Common myeloid progenitor, CD34-positive (primary cell): ENCODE measurements at regions not wholly inside any gene's neighbourhood (a gene's known extent, or its start where the extent isn't known, plus 50 kb on each side); places are given as distances from the start of the nearest gene placed in this dataset.

Experiments used
- CTCF ChIA-PET: fragments of 350-600 bp; sonication (Branson Sonifier 250); formaldehyde crosslinking; loops from one replicate; lab custom pipeline; 2021; ENCODE audit warnings: antibody characterized with exemption; lab: Charles Lee
- POLR2A ChIA-PET: fragments of 350-600 bp; sonication (Branson Sonifier 250); formaldehyde crosslinking; loops from one replicate; lab custom pipeline; 2021; ENCODE audit warnings: antibody characterized with exemption; lab: Charles Lee
- DNase-seq, 3 donors: peaks; one replicate each; pipeline versions ENCODE4 v3.0.0 to v3.0.0-alpha.2; 2013
- H3K27ac ChIP-seq, 2 experiments: 1 replicate in 1 of 2; 2 replicates in 1 of 2; pipeline ENCODE4 v1.7.0; 2013; ENCODE audit warnings: inconsistent platforms in 2 of 2, low read length in 2 of 2, mild to moderate bottlenecking in 2 of 2, low read depth in 1 of 2, moderate library complexity in 1 of 2; ENCODE audit not compliant: severe bottlenecking in 2 of 2, insufficient read depth in 1 of 2, poor library complexity in 1 of 2
- H3K27me3 ChIP-seq, 5 experiments: replicated peaks in 2 of 5; 1 replicate in 3 of 5; 2 replicates in 2 of 5; pipeline versions ENCODE4 v1.6.1 to v1.7.0; 2013; ENCODE audit warnings: low read length in 4 of 5, mild to moderate bottlenecking in 2 of 5, moderate library complexity in 2 of 5, inconsistent platforms in 1 of 5; ENCODE audit not compliant: insufficient read depth in 5 of 5, control insufficient read depth in 4 of 5
- H3K36me3 ChIP-seq, 4 experiments: 1 replicate in 2 of 4; 2 replicates in 2 of 4; pipeline versions ENCODE4 v1.6.1 to v1.7.0; 2013; ENCODE audit warnings: low read length in 3 of 4, control low read depth in 1 of 4, mild to moderate bottlenecking in 1 of 4; ENCODE audit not compliant: control insufficient read depth in 4 of 4, insufficient read depth in 4 of 4
- H3K4me1 ChIP-seq, 4 experiments: 1 replicate in 3 of 4; 2 replicates in 1 of 4; pipeline versions ENCODE4 v1.6.1 to v1.7.1; 2013; ENCODE audit warnings: low read length in 3 of 4, mild to moderate bottlenecking in 3 of 4, control low read depth in 1 of 4, inconsistent platforms in 1 of 4, moderate library complexity in 1 of 4; ENCODE audit not compliant: control insufficient read depth in 4 of 4, insufficient read depth in 4 of 4; ENCODE audit errors: control extremely low read depth in 1 of 4
- H3K4me3 ChIP-seq, 7 experiments: 1 replicate in 4 of 7; 2 replicates in 3 of 7; pipeline versions ENCODE4 v1.5.1 to v1.7.0; 2013; ENCODE audit warnings: mild to moderate bottlenecking in 7 of 7, low read length in 6 of 7, moderate library complexity in 6 of 7, inconsistent platforms in 2 of 7, low read depth in 2 of 7, control low read depth in 1 of 7; ENCODE audit not compliant: insufficient read depth in 4 of 7, control insufficient read depth in 1 of 7; ENCODE audit errors: extremely low read depth in 1 of 7
- H3K9me3 ChIP-seq, 5 experiments: 1 replicate in 4 of 5; 2 replicates in 1 of 5; pipeline versions ENCODE4 v1.6.1 to v1.7.1; 2013; ENCODE audit warnings: low read length in 4 of 5, mild to moderate bottlenecking in 2 of 5, inconsistent platforms in 1 of 5, low read depth in 1 of 5, moderate library complexity in 1 of 5; ENCODE audit not compliant: control insufficient read depth in 4 of 5, insufficient read depth in 2 of 5; ENCODE audit errors: control extremely low read depth in 1 of 5
- WGBS: methylation state at CpG from one replicate; pipeline ENCODE4 v1.1.5; 2013; ENCODE audit not compliant: insufficient coverage; 5-methylcytosine and 5-hydroxymethylcytosine counted together

DNA sequence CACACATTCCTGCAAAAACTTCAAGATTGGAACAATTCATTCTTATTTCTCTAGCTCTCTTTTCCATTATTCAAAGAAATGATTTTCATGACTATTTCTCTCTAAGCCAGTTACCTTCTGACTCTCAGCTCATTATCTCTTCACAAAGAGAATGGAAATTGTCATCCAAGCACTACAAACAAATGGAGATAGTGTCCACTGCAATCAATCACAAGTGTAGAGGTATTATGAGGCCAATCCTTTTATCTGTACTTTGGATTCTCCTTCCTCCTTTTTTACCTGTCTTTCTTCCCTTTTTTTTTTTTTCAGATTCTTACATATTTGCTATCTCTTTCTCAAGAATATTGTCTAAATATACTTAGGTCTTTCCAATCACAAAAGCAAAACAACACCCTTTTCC lies 497.7 kb upstream of the MEF2C start:
- Histone ChIP-seq H3K4me1 (no peaks in the 10 kb centered on the region), H3K4me3 (no peak overlapping the region), H3K36me3 (no peaks in the 10 kb centered on the region), H3K27me3 (no peaks in the 10 kb centered on the region), H3K9me3 (no peaks in the 10 kb centered on the region), H3K27ac (no peak overlapping the region)
- CTCF ChIA-PET, result no interaction called here
- no peak for DNase-seq
- POLR2A ChIA-PET, result no interaction called here

DNA sequence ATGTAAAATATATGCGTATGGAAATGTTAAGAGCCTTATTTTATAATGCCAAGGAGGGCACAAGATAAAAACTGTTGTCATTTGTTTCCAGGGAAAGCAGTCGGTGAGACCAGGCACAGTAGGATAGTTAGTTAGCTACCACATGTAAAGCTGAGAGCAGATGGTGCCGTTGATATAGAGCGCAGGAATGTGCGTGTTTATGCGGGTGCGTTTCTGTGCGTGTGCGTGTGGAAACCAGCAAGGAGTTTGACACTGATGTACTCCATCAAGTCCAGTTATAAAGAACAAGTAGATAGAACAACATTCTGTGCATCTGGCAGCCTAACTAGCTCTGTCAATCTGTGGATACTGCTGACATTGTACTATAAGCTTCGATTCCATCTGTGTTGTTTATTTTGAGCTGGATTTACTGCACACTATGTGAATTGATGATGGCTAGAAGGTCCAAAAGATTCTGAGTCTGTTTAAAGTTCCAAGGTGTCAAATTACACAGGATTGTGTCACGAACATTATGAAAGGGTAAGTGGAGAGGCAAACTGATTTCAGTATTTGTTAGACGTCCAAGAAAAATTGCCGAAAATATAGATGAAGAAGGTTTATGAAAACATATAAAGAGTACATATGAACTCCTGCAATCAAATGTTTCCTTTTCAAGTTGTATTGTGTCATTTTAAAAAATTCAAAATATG lies 494.9 kb upstream of the MEF2C start:
- POLR2A ChIA-PET, result no interaction called here
- H3K4me3 ChIP-seq, result no peak overlapping the region
- no peaks in the 10 kb centered on the region for H3K27me3 ChIP-seq
- CTCF ChIA-PET, result no interaction called here
- DNase-seq, result no peak
- H3K27ac ChIP-seq, result no peak overlapping the region
- over 99% methylated on average over 10 of the region's 13 CpGs for WGBS
- H3K4me1 ChIP-seq, result peaks cover 0 to 7% (median 2%) of the 10 kb centered on the region in 4 experiments
- H3K9me3 ChIP-seq, result no peaks in the 10 kb centered on the region
- no peaks in the 10 kb centered on the region for H3K36me3 ChIP-seq

DNA sequence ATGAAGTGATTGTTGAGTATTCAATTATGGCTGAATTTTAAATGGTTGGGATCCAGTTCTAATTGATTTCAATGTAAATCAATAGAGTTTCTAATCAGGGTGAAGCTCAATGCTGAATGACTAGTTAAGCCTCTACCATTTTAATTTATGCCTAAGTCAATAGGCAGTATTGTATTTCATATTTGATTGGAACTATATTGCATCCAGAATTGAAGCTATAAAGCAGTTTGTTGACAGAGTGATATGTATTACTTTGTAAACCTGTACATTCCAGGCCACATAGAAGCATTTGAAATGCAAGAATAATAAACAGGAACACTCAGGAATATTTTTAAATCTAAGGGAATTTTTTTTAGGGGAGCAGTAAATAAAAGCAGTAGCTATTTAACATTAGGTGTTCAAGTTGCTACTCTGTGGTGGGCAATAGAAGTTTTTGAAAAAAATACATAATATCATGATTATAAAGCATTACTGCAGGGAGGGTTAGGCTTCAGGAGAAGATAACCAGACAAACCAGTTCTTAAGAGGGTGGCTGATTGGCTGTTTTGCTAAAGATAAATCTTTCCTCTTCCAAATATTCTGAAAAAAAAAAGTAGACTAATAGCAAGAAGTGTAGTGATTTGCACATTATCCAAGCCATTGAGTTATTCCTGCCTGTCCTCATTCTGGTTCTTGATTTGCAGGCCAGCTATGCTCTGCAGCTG lies 492.0 kb upstream of the MEF2C start:
- Histone ChIP-seq H3K4me1 (peaks cover 0 to 7% (median 3%) of the 10 kb centered on the region in 4 experiments), H3K9me3 (no peaks in the 10 kb centered on the region), H3K36me3 (no peaks in the 10 kb centered on the region), H3K27ac (no peak overlapping the region), H3K27me3 (no peaks in the 10 kb centered on the region), H3K4me3 (no peak overlapping the region)
- POLR2A ChIA-PET, result no interaction called here
- CTCF ChIA-PET, result interaction anchor here (1.2 to 1.6 kb wide), 2 partner anchors 15 to 27 kb away, joined by 4 read pairs; no protein-coding TSS in a partner anchor
- no peak for DNase-seq

DNA sequence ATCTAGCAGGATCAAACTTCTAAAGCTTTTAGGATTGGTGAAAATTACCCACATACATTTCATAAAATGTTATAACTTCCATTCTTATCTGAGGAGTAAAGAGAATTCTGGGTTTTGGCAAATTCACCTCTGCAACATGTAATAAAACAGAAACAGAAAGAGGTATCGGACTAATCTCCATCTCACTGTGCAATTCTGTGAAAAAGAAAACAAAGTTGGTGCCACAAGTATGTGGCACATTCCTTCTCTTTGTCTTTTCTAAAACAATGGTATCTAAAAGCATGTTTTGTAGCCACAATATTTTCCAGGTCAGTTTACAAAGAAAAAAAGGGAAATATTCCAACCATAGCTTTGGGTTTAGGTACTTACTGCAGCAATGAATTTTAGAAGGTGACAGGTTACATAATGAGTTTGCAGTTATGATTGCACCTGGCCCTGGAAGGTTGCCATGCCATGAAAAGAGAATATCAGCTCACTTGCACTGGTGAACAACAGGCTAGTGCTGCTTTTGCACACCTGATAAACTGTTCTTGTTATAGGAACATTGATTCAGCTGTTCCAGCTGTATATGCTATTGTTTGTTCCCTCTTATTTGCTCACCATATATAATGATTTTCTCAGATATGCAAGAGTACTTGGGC lies 491.3 kb upstream of the MEF2C start:
- Histone ChIP-seq H3K4me3 (no peak overlapping the region), H3K27me3 (no peaks in the 10 kb centered on the region), H3K36me3 (no peaks in the 10 kb centered on the region), H3K9me3 (no peaks in the 10 kb centered on the region), H3K27ac (no peak overlapping the region), H3K4me1 (peaks cover 0 to 7% (median 3%) of the 10 kb centered on the region in 4 experiments)
- ChIA-PET CTCF (interaction anchor here (1.2 to 1.6 kb wide), 2 partner anchors 15 to 28 kb away, joined by 4 read pairs; no protein-coding TSS in a partner anchor), POLR2A (no interaction called here)
- peak in 2 of 3 donors; percentile 19 to 30 for DNase-seq
- 100% methylated on average over 1 of the region's 1 CpG for WGBS

DNA sequence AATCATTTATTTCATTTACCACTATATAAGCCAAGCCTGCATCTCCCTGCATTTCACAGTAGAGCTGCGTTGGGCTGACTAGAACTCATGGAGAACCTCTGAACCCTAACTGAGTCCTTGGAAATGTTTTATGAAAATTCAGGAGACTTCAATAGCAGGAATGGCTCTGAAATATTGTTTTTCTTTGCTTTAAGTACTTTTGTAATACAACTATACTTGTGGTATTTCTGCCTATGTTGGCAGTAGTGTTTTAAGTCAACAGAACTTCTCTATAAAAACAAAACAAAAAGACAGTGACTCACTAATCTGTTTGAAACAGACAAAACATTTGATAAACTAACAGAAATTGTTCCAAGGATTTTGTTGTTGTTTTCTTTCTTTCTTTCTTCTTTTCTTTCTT lies 489.2 kb upstream of the MEF2C start:
- POLR2A ChIA-PET, result no interaction called here
- CTCF ChIA-PET, result no interaction called here
- no CpG with 5 or more reads among the region's 1 CpG for WGBS
- Histone ChIP-seq H3K27me3 (no peaks in the 10 kb centered on the region), H3K36me3 (no peaks in the 10 kb centered on the region), H3K9me3 (peaks cover 0 to 2% (median 0%) of the 10 kb centered on the region in 5 experiments), H3K4me3 (no peak overlapping the region), H3K27ac (no peak overlapping the region), H3K4me1 (peaks cover 0 to 7% (median 3%) of the 10 kb centered on the region in 4 experiments)
- DNase-seq, result no peak

DNA sequence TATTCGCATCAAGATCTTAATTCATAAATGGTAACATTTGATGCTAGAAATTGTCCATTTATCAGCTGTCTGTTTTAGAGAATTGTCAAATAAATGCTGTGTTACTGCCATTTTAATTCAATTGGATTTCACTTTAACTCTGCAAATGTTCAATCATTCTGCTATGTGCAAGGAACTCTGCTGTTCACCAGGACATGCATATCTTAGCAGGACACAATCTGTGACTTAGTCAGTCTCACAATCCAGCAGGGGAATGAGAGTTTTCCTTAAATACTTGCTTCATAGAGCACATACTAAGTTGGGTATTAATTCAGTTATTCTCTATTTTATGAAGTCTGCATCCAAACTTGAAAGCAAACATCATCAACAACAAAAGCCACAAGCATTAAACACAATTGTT lies 488.7 kb upstream of the MEF2C start:
- WGBS, result no CpG with 5 or more reads among the region's 1 CpG
- CTCF ChIA-PET, result no interaction called here
- Histone ChIP-seq H3K36me3 (no peaks in the 10 kb centered on the region), H3K27ac (no peak overlapping the region), H3K9me3 (peaks cover 0 to 2% (median 0%) of the 10 kb centered on the region in 5 experiments), H3K27me3 (no peaks in the 10 kb centered on the region), H3K4me1 (peaks cover 0 to 7% (median 3%) of the 10 kb centered on the region in 4 experiments), H3K4me3 (no peak overlapping the region)
- no peak for DNase-seq
- POLR2A ChIA-PET, result no interaction called here

DNA sequence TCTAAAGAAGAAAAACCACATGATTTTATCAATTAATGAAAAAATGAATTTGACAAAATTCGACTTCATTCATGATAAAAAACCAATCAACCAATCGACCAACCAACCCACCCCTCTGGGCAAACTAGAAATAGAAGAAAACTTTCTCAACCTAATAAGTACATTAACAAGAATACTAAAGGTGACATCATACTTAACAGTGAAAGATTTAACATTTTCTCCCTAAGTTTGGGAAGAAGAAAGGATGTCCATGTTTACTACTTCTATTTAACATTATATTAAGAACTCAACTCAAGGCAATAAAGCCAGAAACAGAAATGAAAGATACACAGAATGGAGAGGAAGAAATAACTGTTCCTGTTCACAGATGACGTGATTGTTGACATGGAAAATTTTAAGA lies 476.1 kb upstream of the MEF2C start:
- peaks cover 0 to under 1% (median 0%) of the 10 kb centered on the region in 4 experiments for H3K4me1 ChIP-seq
- no peaks in the 10 kb centered on the region for H3K27me3 ChIP-seq
- H3K27ac ChIP-seq, result no peak overlapping the region
- ChIA-PET CTCF (no interaction called here), POLR2A (no interaction called here)
- WGBS, result 83% methylated on average over 1 of the region's 3 CpGs
- DNase-seq, result no peak
- no peaks in the 10 kb centered on the region for H3K9me3 ChIP-seq
- no peaks in the 10 kb centered on the region for H3K36me3 ChIP-seq
- no peak overlapping the region for H3K4me3 ChIP-seq
